Astrocyte (in vitro differentiated cells and primary cell): ENCODE measurements at regions not wholly inside any gene's neighbourhood (a gene's known extent, or its start where the extent isn't known, plus 50 kb on each side); places are given as distances from the start of the nearest gene placed in this dataset.

Experiments
- DNase-seq: peaks from one replicate; pipeline ENCODE4 v3.0.0-alpha.2; 2010; ENCODE audit warnings: low read depth
- FAIRE-seq: peaks from 2 replicates; lab custom pipeline; 2011; peaks lifted over from hg19 to GRCh38; lab: Jason Lieb, UNC
- H2AFZ ChIP-seq: 2 replicates; pipeline ENCODE4 v1.6.0; 2012; ENCODE audit warnings: low read depth, low read length, inconsistent platforms
- H3K27ac ChIP-seq: 2 replicates; pipeline ENCODE4 v1.5.1; 2011; ENCODE audit warnings: low read depth, low read length, inconsistent platforms
- H3K27me3 ChIP-seq: 2 replicates; pipeline ENCODE4 v1.6.0; 2011; ENCODE audit warnings: low read length, inconsistent platforms; ENCODE audit not compliant: insufficient read depth
- H3K36me3 ChIP-seq: 2 replicates; pipeline ENCODE4 v1.5.1; 2011; ENCODE audit warnings: low read length, inconsistent platforms; ENCODE audit not compliant: insufficient read depth
- H3K4me1 ChIP-seq: 2 replicates; pipeline ENCODE4 v1.5.1; 2011; ENCODE audit warnings: low read length, inconsistent platforms; ENCODE audit not compliant: insufficient read depth
- H3K4me2 ChIP-seq: 2 replicates; pipeline ENCODE4 v1.6.0; 2012; ENCODE audit warnings: low read length, inconsistent platforms
- H3K4me3 ChIP-seq: 2 replicates; pipeline ENCODE4 v1.5.1; 2011; ENCODE audit warnings: low read depth, mild to moderate bottlenecking, low read length, inconsistent platforms; ENCODE audit not compliant: insufficient read depth
- H3K79me2 ChIP-seq: 2 replicates; pipeline ENCODE4 v1.6.0; 2012; ENCODE audit warnings: mild to moderate bottlenecking, low read length, inconsistent platforms; ENCODE audit not compliant: insufficient read depth
- H3K9ac ChIP-seq: 2 replicates; pipeline ENCODE4 v1.6.0; 2012; ENCODE audit warnings: mild to moderate bottlenecking, low read length, inconsistent platforms
- H3K9me3 ChIP-seq: 2 replicates; pipeline ENCODE4 v1.5.1; 2012; ENCODE audit warnings: low read depth, mild to moderate bottlenecking, low read length, inconsistent platforms; ENCODE audit not compliant: insufficient read depth
- H4K20me1 ChIP-seq: 2 replicates; pipeline ENCODE4 v1.6.0; 2012; ENCODE audit warnings: low read length, inconsistent platforms; ENCODE audit not compliant: insufficient read depth
- H3K27ac Mint-ChIP-seq: one replicate; pipeline ENCODE4 v1.8.0; 2021; ENCODE audit warnings: mild to moderate bottlenecking, mixed read lengths; ENCODE audit not compliant: unreplicated experiment
- H3K27me3 Mint-ChIP-seq: one replicate; pipeline ENCODE4 v1.8.0; 2021; ENCODE audit warnings: low read depth, mixed read lengths; ENCODE audit not compliant: unreplicated experiment
- H3K36me3 Mint-ChIP-seq: one replicate; pipeline ENCODE4 v1.8.0; 2021; ENCODE audit warnings: low read depth, mixed read lengths; ENCODE audit not compliant: unreplicated experiment
- H3K4me1 Mint-ChIP-seq: one replicate; pipeline ENCODE4 v1.8.0; 2021; ENCODE audit warnings: low read depth, mixed read lengths; ENCODE audit not compliant: unreplicated experiment
- H3K4me3 Mint-ChIP-seq: one replicate; pipeline ENCODE4 v1.8.0; 2021; ENCODE audit warnings: mild to moderate bottlenecking, moderate library complexity, mixed read lengths; ENCODE audit not compliant: unreplicated experiment
- H3K9me3 Mint-ChIP-seq: one replicate; pipeline ENCODE4 v1.8.0; 2021; ENCODE audit warnings: mild to moderate bottlenecking, mixed read lengths; ENCODE audit not compliant: unreplicated experiment
- EZH2 ChIP-seq: IDR thresholded peaks from 2 replicates; pipeline ENCODE4 v1.6.1; 2012; ENCODE audit warnings: mild to moderate bottlenecking, low read length, inconsistent platforms; ENCODE audit not compliant: insufficient read depth
- TF ChIP-seq, protein P1 (sequence below): IDR thresholded peaks from 2 replicates; pipeline ENCODE4 v1.5.1; 2011; ENCODE audit warnings: low read depth, mild to moderate bottlenecking, inconsistent platforms, low read length, moderate library complexity; ENCODE audit not compliant: insufficient read depth

GRCh38 chr14:51484485-51484884, 167.2 kb upstream of the FRMD6 start:
- Mint-ChIP-seq H3K9me3 (peaks cover 2% of the 10 kb centered on the region), H3K36me3 (no peaks in the 10 kb centered on the region), H3K27me3 (no peaks in the 10 kb centered on the region), H3K4me1 (peaks cover 15% of the 10 kb centered on the region), H3K4me3 (no peak overlapping the region), H3K27ac (no peak overlapping the region)
- no peak overlapping the region for H3K4me2 ChIP-seq
- DNase-seq (no peak), FAIRE-seq (no peak)
- no peak for TF ChIP-seq EZH2
- TF ChIP-seq, protein P1, sequence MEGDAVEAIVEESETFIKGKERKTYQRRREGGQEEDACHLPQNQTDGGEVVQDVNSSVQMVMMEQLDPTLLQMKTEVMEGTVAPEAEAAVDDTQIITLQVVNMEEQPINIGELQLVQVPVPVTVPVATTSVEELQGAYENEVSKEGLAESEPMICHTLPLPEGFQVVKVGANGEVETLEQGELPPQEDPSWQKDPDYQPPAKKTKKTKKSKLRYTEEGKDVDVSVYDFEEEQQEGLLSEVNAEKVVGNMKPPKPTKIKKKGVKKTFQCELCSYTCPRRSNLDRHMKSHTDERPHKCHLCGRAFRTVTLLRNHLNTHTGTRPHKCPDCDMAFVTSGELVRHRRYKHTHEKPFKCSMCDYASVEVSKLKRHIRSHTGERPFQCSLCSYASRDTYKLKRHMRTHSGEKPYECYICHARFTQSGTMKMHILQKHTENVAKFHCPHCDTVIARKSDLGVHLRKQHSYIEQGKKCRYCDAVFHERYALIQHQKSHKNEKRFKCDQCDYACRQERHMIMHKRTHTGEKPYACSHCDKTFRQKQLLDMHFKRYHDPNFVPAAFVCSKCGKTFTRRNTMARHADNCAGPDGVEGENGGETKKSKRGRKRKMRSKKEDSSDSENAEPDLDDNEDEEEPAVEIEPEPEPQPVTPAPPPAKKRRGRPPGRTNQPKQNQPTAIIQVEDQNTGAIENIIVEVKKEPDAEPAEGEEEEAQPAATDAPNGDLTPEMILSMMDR: no peak
- no peaks in the 10 kb centered on the region for H3K36me3 ChIP-seq
- H3K27ac ChIP-seq: no peak overlapping the region
- no peaks in the 10 kb centered on the region for H3K79me2 ChIP-seq
- no peak overlapping the region for H3K4me3 ChIP-seq
- H3K9ac ChIP-seq: no peak overlapping the region
- H3K9me3 ChIP-seq: no peaks in the 10 kb centered on the region
- peaks cover 5% of the 10 kb centered on the region for H3K4me1 ChIP-seq
- H3K27me3 ChIP-seq: no peaks in the 10 kb centered on the region
- H4K20me1 ChIP-seq: no peaks in the 10 kb centered on the region
- no peak overlapping the region for H2AFZ ChIP-seq

DNA sequence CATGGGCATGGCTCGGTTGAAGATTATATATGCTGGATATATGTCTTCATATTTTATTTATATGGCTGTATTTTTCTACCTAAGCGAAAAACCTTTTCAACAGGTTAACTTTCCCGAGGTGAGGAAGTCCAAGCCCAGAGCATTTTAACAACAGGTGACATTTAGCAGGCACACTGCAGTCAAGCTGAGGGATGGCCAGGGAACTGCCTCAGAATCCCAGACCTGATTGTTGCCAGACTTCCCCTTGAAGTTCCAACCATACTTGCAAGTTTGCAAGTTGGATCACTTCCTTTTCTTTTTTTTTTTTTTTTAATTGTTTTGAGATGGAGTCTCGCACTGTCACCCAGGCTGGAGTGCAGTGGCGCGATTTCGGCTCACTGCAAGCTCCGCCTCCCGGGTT, 166.0 kb upstream of the FRMD6 start:
- Histone ChIP-seq H3K9ac (no peak overlapping the region), H3K36me3 (no peaks in the 10 kb centered on the region), H3K4me1 (no peaks in the 10 kb centered on the region), H4K20me1 (no peaks in the 10 kb centered on the region), H2AFZ (no peak overlapping the region), H3K27ac (no peak overlapping the region), H3K27me3 (no peaks in the 10 kb centered on the region), H3K9me3 (no peaks in the 10 kb centered on the region), H3K4me2 (no peak overlapping the region), H3K4me3 (no peak overlapping the region), H3K79me2 (no peaks in the 10 kb centered on the region)
- FAIRE-seq (no peak), DNase-seq (no peak)
- H3K27me3 Mint-ChIP-seq: no peaks in the 10 kb centered on the region
- peaks cover 22% of the 10 kb centered on the region for H3K4me1 Mint-ChIP-seq
- peaks cover 2% of the 10 kb centered on the region for H3K9me3 Mint-ChIP-seq
- H3K4me3 Mint-ChIP-seq: no peak overlapping the region
- TF ChIP-seq, protein P1: no peak
- no peak for TF ChIP-seq EZH2
- no peaks in the 10 kb centered on the region for H3K36me3 Mint-ChIP-seq
- no peak overlapping the region for H3K27ac Mint-ChIP-seq

DNA sequence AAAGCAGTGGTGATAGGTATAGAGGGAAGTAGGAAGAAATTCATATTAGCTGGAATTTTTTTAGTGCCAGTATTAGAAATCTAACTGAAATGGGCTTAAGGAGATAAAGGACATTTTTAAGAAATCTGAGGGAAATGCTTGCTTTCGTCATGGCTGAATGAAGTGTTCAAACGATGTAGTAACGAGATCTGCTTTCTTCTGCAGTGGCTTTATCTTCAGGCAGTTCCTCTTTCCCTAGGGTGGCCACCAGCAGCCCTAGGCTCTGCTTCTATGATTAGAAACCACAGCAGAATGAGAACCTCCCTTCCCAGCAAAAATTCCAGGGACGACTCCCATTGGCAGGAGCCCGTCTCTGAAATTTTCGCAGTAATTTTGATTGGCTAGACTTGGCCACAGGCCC, 163.9 kb upstream of the FRMD6 start:
- Histone ChIP-seq H3K4me2 (no peak overlapping the region), H3K9ac (no peak overlapping the region), H3K4me3 (no peak overlapping the region), H3K27ac (no peak overlapping the region), H4K20me1 (no peaks in the 10 kb centered on the region), H3K79me2 (no peaks in the 10 kb centered on the region), H2AFZ (no peak overlapping the region), H3K36me3 (no peaks in the 10 kb centered on the region), H3K9me3 (no peaks in the 10 kb centered on the region), H3K27me3 (no peaks in the 10 kb centered on the region), H3K4me1 (no peaks in the 10 kb centered on the region)
- Mint-ChIP-seq H3K9me3 (peaks cover 2% of the 10 kb centered on the region), H3K36me3 (no peaks in the 10 kb centered on the region), H3K27me3 (no peaks in the 10 kb centered on the region), H3K27ac (no peak overlapping the region), H3K4me1 (peaks cover 26% of the 10 kb centered on the region), H3K4me3 (no peak overlapping the region)
- DNase-seq: no peak
- FAIRE-seq: no peak
- no peak for TF ChIP-seq EZH2
- TF ChIP-seq, protein P1: no peak
